ENCODE measurements at regions not wholly inside any gene's neighbourhood (a gene's known extent, or its start where the extent isn't known, plus 50 kb on each side); places are given as distances from the start of the nearest gene placed in this dataset.
"Not testable (repeated sequence)": the region's sequence is repeated elsewhere in the genome, so short reads cannot be mapped to it uniquely, and the experiment has no call there.

DNA sequence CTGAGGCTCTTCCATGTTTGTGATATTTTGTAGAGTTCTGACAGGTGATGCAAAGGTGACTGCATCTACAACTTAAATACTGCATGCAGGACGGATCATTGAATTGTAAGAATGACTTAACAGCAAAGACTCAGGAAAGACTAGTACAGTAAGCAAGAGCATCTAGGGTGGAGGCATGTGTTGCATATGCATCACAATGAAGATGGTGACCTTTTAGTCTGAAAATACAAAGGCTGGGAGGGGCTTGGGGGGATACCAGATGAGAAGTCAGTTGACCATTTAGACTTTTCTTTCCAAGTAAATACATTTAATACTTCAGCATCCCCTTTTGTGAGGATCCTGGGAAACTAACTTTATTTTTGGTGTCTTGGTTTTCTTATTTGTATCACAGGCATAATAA is 145.5 kb downstream of the NUF2 start:
- DNase-seq (no peak), ATAC-seq (ENCODE audit: poor library complexity) (no peak)
- intact Hi-C loops (cut with DNase I): no loop called here

DNA sequence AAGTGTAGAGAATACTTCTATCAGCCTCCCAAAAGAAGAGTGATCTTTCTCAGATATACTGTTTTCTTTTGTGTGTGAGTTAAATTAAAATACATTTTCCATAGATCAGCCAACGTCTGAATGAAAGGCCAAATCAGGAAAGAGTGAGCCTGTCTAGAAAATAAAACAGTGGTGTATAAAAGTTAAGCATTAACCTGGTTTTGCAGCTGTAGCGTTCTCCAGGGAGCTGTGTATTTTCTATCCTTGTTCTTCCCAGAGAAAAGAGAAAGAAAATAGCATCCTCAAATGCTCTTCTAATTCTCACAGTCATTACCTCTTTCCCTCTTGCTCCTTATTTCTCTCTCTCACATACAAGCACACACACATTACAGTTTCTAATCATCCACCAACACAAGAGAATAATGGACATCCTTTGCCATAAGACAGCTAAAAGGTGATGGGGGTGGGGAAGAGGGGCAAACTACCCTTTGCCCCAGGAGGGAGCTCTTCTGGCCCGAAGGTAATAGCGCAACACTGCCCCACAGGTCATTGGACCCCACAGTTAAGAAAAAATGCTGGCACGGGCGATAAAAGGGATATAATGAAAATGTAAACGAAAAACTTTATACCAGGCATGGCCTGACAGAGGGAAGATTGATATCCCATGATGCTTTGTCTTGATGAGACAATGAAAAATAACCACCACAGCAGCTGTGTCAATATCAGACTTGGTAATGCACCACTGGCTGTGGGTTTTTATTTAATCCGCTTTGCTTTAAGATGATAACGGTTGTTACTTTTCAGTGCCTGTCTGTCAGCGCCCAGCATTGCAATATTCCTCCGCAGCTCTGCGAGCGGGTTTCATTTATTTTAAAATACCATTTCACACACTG is 150.3 kb downstream of the NUF2 start:
- ATAC-seq (ENCODE audit: poor library complexity) (no peak), DNase-seq (no peak)
- intact Hi-C loops (cut with DNase I): no loop called here

DNA sequence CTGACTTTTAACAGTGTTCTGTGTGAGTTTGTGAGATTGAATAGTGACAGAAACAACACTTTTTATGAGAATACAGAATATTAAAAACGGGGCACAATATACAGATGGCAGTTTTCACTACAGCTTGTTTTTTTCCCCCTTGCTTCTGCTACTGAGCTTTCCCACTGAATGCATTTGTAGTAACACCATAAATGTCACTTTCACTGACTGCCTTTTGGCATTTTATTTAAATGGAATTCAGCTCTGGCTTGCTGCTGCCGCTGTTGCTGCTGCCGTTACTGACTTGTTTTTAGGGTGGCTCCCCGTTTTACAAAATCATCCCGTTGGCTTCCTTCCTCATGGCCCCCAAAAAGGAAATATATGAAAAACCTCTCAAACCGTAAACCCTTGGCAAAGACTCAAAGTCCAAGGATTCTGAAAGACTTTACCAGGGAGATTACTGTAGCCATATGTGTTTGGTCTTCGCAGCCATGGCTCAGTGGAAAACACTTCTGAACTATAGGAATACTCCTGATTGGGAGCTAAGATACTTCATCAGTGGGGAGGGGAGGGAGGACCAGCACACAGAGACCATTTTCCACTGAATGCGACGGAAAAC is 151.0 kb downstream of the NUF2 start:
- no peak for DNase-seq
- intact Hi-C loops (cut with DNase I): no loop called here
- ATAC-seq (ENCODE audit: poor library complexity): no peak

DNA sequence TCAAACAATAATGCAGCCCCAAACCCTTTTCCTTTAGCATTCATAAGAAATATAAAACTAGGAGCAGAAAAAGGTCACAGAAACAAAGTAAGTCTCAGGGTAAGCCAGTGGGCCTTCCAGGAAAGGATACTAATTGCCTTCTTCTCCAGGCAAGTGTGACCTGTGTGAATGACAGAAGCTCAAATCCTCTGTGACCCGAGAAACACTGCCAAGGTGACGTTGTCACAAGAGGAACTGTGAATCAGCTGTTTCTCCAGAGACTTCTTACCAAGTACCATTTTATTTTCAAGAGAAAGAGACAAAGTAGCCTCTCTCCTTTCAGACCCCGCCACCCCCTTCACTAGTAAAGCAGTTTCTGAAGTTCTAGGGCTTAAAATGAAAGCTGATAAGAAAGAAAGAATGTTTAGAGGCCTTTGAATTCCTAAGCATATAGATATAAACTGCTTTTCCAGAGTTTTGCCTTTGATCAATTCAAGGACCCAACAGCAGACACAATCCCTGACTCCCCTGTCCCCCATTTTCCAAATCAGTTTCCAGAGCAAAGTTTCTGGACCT is 155.6 kb downstream of the NUF2 start:
- intact Hi-C loops (cut with DNase I): no loop called here
- no peak for ATAC-seq (ENCODE audit: poor library complexity)

DNA sequence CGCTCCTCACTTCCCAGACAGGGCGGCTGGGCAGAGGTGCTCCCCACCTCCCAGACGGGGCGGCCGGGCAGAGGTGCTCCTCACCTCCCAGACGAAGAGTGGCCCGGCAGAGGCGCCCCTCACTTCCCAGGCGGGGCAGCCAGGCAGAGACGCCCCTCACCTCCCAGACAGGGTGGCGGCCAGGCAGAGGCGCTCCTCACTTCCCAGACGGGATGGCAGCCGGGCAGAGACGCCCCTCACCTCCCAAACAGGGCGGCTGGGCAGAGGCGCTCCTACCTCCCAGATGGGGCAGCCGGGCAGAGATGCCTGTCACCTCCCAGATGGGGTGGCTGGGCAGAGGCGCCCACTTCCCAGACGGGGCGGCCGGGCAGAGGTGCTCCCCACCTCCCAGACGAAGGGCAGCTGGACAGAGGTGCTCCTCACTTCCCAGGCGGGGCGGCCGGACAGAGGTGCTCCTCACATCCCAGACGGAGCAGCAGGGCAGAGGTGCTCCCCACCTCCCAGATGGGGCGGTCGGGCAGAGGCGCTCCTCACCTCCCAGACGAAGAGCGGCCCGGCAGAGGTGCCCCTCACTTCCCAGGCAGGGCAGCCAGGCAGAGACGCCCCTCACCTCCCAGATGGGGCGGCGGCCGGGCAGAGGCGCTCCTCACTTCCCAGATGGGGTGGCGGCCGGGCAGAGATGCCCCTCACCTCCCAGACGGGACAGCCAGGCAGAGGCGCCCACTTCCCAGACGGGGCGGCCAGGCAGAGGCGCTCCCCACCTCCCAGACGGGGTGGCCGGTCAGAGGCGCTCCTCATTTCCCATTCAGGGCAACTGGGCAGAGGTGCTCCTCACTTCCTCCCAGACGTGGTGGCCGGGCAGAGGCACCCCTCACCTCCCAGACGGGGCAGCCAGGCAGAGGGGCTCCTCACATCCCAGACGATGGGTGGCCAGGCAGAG is 176.9 kb downstream of the NUF2 start:
- ATAC-seq (ENCODE audit: poor library complexity); DNase-seq; intact Hi-C loops (cut with DNase I): not testable (repeated sequence)

More for the DNA sequence above, 155.6 kb downstream of the NUF2 start:
- DNase-seq: no peak

DNA sequence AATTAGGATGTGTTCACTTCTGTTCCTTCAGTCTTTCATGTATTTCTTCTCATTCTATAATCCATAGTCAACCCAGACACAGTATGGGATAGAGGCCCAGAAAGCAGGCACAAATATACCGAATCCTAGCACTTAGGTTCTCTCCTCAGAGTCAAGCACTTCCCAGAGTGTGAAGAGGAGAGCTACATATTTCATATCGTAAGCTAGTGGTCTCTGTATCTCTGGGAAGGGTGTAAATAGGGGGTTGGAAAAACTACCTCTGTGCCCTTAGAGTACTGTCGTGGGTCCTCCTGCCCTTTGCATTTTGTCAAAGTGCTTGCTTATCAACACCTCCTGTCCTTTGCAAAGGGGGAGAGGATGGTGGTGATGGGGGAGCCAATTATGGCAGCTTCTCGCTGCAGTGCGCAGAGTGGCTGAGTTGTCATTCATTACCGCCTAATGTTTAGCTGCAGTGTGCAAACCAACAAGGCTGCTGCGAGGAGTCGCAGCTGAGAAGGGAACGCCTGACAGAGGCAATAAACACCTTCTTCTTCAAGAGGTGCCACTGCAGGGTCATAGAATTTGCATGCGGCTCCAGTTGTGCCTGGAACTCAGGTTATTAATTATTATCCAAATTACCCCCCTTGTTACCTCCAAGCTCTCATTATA is 182.7 kb downstream of the NUF2 start:
- ATAC-seq (ENCODE audit: poor library complexity) (no peak), DNase-seq (no peak)
- intact Hi-C loops (cut with DNase I): no loop called here

DNA sequence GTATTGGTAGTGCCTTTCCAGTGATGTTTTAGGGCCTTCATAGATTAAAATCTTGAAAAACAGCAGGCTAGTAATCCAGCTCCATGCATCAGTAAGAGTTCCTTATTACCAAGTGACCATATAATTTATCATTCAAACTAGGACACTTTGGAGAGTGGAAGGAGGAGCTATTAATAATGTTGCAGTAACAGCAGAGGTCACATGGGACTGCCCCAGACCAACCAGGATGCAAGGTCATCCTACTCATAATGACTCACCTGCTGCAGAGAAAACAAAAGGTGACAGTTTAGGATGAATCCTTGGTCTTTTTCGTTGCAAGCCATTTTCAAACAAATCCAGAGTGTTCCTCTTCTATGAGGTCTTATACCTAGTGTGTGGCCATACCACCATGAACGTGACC is 187.4 kb downstream of the NUF2 start:
- intact Hi-C loops (cut with DNase I): no loop called here
- ATAC-seq (ENCODE audit: poor library complexity) (no peak), DNase-seq (no peak)

DNA sequence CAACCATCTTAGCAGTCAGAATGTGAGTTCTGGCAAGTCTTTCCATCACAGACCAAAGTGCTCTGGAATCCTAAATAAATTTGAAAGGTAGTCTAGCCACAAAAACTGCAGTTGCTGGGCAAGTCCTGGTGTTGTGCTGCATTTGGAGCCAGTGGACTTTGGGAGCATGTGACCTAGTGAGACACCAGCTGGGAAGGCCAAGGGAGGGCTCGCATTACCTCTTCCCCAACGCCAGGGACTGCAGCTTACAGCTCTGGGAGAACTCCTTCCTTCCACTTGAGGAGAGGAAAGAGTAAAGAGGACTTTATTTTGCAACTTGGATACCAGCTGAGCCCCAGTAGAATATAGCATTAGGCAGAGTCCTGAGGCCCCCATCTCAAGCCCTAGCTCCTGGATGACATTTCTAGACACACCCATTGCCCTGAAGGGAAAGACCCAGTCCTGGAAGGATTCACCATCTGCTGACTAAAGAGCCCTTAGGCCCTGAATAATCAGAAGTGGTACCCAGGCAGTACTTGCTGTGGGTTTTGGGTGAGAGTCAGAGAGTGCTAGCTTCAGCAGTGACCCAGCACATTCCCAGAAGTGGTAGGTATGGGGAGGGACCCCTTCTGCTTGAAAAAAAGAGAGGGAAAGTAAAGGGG is 190.7 kb downstream of the NUF2 start:
- intact Hi-C loops (cut with DNase I): no loop called here
- no peak for DNase-seq
- ATAC-seq (ENCODE audit: poor library complexity): no peak

DNA sequence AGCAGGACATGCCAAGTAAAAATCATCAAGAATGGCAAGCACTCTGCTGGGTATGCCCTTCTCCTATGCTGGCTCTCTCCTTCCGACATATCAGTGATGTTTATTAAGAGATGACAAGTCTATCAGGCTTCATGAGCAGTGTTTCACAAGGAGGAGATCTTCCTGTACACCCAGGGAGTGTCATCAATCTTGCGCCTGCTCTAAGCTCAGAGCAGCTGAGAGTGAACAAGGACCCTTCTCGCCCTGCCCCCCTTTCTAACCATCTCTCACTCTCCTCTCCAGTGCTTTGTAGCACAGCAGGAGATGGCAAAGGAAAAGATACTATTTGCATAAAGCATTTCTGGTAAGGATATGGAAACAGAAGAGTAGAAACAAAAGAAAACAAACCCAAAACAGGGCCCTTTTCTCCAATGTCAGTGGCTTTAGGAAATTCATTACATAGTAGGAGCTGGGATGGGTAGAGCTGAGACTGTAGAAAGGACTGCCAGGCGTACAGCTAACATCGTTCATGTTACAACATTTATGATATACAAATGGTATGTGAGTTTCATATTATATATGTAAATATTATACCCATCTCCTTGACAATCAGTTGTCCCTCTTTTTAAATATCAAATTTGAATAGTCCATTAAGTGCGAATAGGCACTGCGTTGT is 201.7 kb downstream of the NUF2 start:
- ATAC-seq (ENCODE audit: poor library complexity) (no peak), DNase-seq (no peak)
- intact Hi-C loops (cut with DNase I): no loop called here

DNA sequence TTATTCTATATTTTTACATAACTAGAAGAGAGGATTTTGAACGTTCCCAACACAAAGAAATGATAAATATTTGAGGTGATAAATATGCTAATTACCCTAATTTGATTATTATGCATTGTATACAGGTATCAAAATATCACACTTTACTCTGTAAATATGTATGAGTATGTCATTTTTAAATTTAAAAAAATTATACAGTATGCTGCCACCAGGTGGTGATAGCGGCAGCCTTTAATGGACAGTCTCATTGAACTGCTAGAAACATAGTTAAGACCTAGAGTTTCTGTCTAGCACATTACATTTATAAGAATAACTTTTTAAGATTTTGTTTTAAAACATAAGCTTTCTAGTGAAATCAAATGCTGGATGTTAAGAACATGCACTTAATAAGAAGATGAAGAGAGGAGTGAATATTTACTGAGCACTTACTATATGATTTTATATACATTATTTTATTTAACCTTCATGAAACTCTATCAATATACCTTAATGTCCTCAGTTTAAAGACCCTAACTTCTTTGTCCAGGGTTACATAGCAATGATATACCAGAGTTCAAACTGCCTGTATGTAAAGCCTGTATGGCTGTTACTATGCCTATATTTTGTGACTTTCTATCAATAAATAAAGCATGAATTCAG is 207.1 kb downstream of the NUF2 start:
- no peak for DNase-seq
- no peak for ATAC-seq (ENCODE audit: poor library complexity)
- intact Hi-C loops (cut with DNase I): no loop called here

DNA sequence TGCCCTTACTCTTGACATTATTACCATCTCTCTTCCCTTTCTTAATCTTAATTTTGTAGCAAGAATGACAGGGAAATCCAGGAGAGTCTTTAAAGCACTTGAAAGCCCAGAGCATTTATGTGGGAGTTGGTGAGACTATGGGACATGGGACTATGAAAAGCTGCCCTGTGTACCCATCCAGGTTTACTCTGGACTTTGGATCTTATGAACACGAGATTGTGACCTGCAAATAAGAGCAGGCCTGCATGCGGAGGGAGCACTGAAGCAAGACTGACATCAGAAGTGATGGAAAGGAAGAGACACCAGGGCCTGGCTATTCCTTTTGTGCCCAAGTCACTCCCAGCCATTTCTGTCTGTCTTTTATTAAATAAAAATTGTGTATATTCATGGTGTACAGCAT is 209.6 kb downstream of the NUF2 start:
- DNase-seq (no peak), ATAC-seq (ENCODE audit: poor library complexity) (no peak)
- intact Hi-C loops (cut with DNase I): loop anchor here (10.0 kb wide), 1 partner anchor 1543 kb away; no protein-coding TSS in a partner anchor

DNA sequence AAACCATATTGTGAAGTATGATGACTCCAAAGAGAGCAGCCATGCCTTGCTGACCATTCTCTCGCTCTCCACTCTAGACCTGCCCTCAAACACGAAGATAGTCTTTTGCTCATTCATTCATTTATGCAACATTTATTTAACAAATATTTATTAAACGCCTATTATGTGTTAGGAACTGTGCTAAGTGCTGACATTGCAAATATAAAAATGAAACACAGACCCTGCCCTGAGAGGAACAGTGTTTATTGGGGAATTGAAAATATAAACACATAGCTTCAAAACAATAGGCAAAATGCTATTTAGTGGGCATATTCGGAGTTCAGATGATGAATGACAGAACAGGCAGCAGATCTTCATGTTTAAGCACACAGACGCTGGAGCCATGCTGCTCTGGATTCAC is 213.6 kb downstream of the NUF2 start:
- intact Hi-C loops (cut with DNase I): loop anchor here (10.0 kb wide), 1 partner anchor 1539 kb away; no protein-coding TSS in a partner anchor
- DNase-seq (no peak), ATAC-seq (ENCODE audit: poor library complexity) (no peak)

DNA sequence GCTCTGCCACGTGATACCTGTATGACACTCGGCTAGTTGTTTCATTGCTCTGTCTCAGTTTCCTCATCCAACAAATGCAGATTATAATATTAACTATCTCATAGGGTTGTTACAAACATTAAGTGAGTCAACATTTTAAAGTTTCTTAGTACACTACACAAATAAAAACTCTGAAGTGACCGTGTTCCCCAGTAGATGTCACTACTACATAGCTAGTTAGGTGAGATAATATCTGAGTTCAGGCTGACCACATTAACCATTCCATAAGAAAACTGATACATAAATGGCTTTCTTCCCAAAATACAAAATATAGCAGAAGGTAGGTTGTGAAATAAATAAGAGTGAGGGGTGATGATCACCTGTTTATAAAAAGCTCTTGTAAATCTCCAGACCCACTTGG is 214.1 kb downstream of the NUF2 start:
- intact Hi-C loops (cut with DNase I): loop anchor here (10.0 kb wide), 1 partner anchor 1539 kb away; no protein-coding TSS in a partner anchor
- no peak for ATAC-seq (ENCODE audit: poor library complexity)
- no peak for DNase-seq

DNA sequence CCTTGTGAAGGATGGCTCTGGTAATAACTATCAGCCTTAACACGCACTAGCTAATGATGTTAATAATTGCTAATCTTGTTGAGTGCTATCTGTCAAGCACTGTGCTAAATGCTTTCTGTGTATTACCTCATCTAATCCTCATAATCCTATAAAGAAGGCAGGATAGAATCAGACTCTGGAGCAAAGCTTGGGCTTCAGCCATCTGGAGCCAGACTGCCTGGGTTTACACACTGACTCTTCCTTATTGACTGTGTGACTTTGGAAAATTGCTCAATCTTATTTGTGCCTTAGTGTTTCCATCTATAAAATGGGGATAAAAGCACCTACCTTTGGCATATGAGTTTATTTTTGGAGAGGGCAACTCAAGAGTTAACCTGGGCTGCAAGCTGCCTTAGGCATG is 216.1 kb downstream of the NUF2 start:
- ATAC-seq (ENCODE audit: poor library complexity) (no peak), DNase-seq (no peak)
- intact Hi-C loops (cut with DNase I): loop anchor here (10.0 kb wide), 1 partner anchor 1537 kb away; no protein-coding TSS in a partner anchor

DNA sequence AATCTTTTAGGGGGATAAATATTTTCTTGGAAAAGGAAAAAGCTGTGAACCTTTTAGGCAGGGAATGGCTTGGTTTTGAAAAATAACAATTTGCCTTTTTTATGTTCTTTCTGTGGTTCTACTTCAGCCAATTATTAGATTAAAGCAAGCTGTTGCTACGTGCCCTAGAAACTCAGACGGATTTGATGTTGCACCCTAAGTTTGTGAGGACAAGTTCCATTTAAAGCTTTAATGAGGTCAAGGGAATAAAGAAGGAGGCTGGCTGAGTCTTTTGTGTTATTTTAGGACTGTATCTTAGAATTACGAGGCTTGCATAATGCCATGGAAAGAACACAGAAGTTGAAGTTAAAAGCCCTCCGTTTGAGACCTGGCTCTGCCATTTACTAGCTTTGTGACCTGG is 216.9 kb downstream of the NUF2 start:
- intact Hi-C loops (cut with DNase I): loop anchor here (10.0 kb wide), 1 partner anchor 1536 kb away; no protein-coding TSS in a partner anchor
- DNase-seq (no peak), ATAC-seq (ENCODE audit: poor library complexity) (no peak)

DNA sequence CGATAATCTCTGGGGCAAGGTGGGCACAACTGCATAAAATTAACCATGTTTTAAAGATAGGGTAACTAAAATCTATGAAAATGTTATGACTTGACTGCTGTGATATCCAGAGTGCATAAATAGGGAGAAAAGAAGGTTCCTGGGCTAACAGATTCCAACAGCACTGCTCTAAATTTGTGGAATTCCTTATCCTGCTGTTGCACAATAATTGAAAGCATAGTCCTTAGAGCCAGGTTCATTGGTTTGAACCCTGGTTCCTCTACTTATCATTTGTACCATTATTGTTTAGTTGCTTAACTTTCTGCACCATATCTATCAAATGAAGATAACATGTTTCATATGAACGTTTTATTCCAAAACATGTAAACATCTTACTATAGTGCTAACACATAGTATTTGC is 219.0 kb downstream of the NUF2 start:
- intact Hi-C loops (cut with DNase I): no loop called here
- DNase-seq (no peak), ATAC-seq (ENCODE audit: poor library complexity) (no peak)

DNA sequence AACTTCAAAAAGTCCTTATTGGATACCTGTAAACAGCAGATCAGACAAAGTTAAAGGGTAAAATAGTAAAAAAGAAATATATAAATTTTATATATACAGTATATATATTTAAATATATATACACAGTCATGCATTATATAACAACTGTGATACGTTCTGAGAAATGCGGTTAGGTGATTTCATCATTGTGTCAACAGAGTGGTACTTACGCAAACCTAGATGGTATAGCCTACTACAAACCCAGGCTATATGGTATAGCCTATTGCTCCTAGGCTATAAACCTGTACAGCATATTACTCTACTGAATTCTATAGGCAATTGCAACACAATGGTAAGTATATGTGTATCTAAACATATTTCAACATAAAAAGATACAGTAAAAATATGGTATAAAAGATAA is 222.7 kb downstream of the NUF2 start:
- ATAC-seq (ENCODE audit: poor library complexity) (no peak), DNase-seq (no peak)
- intact Hi-C loops (cut with DNase I): no loop called here
